ENCODE measurements at regions not wholly inside any gene's neighbourhood (a gene's known extent, or its start where the extent isn't known, plus 50 kb on each side); places are given as distances from the start of the nearest gene placed in this dataset.

DNA sequence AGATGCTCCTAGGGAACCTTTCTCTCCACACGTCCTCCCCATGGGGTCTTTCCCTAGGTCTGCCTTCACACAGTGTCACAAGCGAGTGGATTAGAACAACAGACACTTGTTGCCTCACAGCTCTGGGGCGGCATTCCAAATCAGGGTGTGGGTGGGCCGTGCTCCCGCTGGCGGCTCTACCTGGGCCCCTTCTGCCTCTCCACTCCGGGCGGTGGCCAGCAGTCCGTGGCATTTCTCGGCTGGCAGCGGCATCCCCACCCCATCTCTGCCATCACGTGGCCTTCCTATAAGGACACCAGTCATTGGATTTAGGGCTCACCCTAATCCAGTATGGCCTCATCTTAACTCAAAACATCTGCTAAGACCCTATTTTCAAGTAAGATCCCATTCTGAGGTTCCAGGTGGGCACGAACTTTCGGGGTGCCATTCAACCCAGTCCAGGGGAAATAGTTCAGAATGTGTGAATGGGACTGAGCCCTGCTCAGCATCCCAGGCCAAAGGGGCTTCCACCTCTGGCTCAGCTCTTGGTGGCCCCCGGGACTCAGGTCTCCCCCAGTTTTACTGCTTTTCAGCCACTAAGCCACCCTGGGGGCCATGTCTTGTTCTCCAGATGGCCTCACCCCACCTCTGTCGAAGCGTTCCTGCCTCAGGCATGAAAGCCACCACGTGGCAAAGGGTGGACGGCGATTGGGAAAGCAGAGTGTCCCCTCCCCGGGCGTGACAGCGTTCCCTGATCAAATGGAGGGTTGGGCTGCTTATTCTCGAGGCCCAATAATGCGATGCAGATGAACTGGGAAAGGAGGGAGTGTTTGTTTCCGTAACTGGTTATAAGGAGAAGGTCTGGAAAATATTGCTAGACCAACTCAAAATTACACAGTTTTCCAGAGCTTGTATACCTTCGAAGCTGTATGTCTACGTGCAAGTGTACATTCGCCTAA lies 350.0 kb downstream of the GLRX3 start:
- no peak for DNase-seq (ENCODE audit: low read depth)

DNA sequence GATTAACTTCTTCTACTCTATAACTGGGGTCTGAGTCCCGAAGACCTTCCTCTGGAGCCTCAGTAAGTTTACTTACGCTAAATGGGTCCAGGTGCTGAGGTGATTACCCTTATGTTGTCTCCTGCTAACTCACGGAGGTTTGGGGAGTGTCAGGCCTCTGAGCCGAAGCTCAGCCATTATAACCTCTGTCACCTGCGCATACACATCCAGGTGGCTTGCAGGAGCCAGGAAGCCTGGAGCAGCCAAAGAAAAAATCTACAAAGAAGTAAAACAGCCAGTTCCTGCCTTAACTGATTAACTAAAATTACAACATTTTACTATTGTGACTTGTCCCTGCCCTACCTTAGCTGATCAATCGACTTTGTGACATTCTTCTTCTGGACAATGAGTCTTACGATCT lies 350.7 kb downstream of the GLRX3 start:
- DNase-seq (ENCODE audit: low read depth), result no peak

DNA sequence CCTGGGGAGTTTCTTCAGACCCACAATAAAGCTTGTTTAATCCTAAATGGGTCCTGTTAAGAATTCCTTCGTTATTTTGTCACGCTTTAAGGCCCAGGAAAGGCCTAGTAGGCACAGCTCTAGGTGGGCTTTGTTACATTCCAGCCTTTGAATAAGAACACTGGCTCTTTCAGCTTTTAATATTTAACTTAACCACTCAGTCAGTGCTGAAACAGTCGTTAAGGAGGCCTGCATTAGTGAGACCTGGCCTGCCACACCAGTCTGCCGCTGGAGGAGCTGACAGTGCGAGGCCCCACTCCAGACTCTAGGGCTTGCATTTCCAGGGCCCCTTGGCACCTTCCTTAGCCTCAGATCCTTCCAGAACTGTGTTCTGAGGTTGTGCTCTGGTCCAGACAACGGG lies 351.4 kb downstream of the GLRX3 start:
- no peak for DNase-seq (ENCODE audit: low read depth)

DNA sequence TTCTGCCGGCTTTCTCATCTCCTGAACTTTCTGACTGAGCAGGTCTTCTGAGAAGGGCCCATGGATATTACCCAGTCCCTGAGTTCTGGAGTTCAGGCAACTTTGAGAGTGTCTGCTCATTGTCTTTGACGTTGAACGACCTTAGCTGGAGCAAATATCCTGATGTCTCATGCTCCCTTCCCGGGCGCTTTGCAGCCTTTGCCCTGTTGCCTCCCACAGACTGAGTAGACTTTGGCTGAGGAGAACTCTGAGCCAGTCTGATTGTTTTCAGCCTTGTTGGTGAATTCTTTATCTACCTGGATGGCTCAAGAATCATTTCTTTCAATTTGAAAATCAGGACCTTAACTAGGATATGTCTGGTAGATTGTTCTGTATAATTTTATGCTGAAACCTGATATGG lies 353.7 kb downstream of the GLRX3 start:
- DNase-seq (ENCODE audit: low read depth), result no peak

DNA sequence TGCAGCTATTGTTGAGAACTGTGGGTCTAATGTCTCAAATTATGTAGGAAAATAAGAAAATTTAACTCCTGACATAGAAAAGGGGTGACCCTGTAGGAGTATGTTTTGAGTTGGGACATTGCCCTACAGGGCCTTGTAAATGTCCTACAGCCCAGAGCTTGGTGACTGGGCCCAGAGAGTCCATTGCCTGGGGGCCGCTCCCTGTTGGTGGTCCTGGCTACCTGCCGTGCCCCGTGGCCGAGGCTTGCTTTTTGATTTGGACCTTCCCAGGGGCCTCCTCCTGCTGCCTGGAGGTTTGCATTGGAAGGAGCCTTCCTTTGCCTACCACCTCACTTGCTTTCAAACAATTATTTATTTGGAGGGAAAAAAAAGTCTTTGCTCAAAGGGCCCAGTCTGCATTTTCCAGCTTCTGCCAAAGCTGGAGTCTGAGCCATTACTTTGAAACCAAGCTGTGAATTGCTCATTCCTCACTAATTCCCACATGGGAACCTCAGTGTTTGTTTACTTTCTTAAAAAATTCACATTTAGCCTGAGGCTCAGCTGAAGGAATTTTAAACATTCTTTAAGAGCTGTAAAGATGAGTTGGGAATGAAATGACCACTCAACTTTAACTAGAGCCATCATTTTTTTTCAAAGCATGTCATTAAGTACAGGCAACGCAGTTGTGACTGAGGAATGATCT lies 355.0 kb downstream of the GLRX3 start:
- no peak for DNase-seq (ENCODE audit: low read depth)

DNA sequence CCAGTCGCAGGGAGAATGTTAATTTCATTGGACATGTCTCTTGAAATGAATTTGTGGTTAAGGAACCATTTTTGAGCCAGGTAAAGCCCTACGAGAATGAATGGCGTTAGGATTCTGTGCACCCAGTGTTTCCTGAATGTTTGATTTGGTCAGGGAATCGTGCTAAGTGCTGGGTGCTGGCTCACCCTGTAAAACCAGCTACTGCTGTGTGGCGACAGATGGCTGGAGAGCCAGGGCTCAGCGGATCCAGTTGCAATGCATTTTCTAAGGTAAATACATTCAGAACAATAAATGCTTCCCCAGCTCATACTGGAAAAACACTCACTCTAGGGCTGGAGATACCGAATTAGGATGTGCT lies 355.5 kb downstream of the GLRX3 start:
- no peak for DNase-seq (ENCODE audit: low read depth)

DNA sequence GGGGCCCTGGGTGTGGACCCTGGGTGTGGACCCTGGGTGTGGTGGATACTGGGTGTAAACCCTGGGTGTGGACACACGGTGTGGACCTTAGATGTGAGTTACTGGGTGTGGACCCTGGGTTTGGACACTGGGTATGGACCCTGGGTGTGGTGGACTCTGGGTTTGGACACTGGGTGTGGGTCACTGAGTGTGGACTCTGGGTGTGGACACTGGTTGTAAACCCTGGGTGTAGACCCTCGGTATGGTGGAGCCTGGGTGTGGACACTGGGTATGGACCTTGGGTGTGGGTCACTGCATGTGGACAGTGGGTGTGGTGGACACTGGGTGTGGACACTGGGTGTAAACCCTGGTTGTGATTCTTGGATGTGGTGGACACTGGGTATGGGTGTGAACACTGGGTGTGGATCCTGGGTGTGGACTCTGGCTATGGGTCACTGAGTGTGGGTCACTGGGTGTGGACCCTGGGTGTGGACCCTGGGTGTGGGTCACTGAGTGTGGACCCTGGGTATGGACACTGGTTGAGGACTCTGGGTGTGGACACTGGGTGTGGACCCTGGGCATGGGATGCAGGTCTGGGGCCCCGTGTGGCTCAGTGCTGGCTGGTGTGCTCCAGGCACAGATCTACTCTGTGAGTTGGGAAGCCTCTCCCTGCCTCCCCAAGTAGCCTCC lies 356.2 kb downstream of the GLRX3 start:
- DNase-seq (ENCODE audit: low read depth), result no peak

DNA sequence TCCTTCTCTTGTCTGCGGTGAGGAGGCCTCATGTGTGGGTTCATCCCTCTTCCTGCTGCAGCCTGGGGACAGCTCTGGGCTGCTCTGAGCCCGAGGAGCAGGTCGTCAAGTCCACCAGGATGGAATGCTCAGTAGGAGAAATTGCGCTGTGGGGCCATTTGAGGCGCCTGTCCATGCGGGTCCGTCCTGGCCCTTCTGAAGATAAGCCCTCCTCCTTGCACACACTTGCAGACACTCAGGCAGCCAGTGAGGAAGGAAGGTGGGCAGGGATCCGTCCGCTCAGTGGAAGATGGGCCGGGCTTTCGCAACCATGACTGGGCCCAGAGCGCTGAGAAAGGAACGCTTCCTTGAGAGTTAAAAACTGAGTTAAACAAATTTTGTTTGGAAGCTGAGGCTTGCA lies 356.8 kb downstream of the GLRX3 start:
- DNase-seq (ENCODE audit: low read depth), result no peak

DNA sequence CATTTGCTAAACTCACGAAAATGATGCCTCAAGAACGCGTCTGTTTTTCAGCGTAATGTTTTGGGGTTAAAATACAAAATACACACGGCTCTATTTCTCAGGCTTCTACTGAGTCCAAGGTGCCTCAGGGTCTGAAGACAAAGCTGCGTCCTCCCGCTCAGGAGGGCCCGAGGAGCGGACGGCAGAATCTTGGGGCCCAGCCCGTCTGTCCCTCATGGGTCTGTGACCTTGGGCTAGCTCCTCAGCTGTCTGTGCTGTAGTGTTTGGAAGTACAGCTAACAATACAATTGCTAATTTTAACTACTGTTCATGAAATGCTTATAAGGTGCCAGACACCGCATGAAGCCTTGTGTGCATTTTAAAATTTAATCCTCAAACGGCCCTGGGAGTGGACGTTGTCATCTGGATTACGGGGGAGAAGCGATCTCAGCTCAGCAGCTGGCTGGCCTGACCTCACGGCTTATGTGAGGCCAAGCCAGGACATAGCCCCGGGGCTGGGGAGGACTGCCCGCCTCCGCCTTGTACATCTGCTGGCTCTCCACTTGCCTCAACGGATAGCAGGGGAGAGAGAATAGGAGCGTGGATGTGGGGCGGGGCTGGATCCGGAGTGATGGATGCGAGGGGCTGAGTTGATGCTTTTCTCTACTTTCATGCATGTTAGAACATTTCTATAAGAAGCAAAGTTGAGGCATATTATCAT lies 357.4 kb downstream of the GLRX3 start:
- DNase-seq (ENCODE audit: low read depth), result no peak

DNA sequence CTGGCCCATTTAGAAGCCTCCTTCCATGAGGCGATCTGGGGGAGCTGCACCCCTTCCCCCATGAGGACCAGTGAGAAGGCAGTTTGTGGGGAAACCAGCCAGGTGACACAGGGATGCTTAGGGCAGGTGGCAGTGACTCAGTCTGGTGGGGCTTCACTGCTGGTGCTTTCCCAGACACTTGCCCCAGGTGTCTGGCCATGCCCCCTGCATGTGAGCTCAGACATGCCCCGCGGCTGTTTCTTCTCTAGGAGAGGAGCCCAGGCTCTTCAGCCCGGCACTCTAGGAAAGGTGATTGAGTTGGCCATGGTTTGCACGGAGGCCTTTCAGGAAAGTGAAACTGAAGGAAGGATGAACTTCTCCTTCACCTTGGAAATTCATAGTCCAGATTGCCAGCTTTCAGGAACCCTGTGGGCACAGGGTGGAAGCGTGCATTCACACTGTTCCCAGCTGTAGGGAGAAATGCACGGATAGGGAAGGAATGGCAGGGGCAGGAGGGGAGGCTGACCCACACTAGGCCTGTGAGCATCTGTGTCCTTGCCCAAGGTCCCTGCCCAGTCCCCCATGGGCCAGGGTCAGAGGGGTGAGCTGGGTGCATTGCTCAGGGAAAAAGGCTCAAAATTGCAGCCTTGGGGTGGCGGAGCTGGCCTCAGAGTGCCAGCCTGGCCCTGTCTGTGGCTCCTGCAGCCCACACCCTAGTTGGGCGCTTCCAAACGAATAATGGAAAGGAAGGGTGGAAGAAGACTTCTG lies 359.1 kb downstream of the GLRX3 start:
- no peak for DNase-seq (ENCODE audit: low read depth)

DNA sequence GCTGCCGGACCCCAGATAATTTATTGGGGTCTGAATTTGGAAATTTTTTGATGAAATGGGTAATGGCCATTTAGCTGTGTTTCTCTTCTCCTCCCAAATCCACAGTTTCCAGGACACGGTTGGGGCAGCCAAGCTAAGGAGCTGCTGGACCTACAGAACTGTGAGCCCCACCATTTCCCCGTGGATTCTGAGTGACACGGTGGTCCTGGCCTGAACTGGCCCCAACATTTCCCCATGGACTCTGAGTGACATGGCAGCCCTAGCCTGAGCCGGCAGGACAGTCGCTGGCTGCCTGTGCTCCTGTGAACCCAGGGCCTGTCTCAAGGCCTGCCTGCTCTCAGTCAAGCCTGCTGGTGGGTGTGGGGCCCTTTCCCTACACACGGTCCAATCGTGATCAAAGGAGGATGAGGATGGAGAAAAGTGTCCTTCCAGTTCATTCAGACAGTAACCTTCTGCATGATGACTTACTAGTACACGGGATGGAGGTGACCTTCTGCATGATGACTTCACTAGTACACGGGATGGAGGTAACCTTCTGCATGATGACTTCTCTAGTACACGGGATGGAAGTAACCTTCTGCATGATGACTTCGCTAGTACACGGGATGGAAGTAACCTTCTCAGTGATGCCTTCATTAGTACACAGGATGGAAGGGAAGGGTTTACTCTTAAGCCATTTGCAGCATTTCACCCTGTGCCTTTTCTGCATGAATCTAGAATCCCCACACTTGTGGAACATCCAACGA lies 359.9 kb downstream of the GLRX3 start:
- no peak for DNase-seq (ENCODE audit: low read depth)

DNA sequence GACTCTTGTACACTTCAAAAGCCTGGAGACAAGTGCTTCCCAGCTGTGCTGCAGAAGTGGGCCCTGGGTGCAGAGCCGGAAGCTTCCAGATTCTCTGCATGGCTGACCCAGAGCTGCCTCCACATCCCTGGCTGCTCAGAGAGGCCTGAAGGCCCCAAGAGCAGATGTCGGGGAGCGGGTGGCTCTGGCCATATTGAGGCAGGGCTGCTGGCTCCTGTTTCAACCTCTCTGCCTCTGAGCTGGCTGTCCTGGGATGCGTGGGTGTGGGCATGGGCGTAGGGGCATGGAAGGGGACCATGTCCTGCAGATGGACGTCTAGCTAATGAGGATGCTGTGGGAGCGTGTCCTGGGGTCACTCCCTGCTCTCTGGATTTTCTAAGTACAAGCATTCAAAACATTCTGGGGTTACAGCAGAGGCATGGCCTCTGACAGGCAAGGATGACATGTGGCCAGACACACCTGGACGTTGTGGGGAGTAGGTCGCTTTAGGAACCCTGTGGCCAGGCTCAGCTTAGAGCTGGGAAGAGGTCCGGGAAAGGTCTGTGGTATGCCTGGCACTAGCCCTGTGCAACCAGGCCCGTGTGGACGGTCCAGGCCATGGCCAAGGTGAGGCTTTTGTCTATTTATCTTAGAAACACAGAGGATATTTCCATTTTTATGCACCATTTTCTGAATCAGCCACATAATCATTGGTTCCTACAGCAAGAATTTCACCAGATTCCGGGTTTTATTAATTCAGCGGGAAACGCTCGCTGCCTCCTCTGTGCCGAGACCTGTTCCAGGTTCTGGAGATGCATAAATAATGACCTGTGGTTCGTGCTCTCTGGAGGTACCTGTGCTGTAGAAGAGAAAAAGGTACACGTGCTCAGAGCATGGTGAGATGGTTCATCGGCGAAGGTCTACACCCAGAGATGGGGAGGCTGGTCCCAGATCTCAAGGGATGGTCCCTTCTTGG lies 361.1 kb downstream of the GLRX3 start:
- DNase-seq (ENCODE audit: low read depth), result no peak

DNA sequence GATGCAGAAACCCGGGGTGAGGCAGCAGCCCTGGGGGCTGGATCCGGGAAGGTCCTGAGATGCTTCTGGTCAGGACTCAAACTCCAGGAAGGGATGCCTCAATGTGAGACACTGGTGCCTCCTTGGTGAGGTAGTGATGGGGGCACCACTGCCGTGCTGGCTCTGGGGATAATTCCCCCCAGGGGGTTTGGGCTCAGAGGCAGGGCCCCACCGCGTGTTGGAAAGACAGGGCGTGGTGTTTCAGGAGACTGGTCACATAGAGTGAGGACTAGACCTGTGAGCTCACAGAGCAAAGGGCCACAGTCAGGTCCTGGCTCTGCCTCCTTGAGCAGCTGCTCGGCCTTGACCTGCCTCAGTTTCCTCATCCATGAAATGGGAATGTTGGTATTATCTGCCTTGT lies 361.9 kb downstream of the GLRX3 start:
- no peak for DNase-seq (ENCODE audit: low read depth)

DNA sequence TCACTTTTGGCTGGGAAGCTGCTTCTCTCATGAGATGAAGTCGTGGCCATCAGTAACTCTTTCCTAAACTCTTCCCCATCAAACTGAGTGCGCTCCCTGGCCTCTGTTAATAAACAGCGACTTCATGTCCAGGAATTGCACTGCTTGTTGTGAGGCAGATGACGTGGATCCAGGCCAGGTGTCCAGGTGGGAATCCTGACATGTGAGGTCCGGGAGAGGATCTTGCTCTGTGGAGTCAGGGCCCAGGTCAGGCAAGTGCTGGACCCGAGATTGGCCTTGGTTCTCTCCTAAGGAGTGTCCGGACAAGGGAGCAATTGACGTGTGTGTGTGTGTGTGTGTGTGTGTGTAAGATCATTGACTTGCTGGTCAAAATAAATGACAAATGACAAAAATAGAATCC lies 362.7 kb downstream of the GLRX3 start:
- DNase-seq (ENCODE audit: low read depth), result no peak

DNA sequence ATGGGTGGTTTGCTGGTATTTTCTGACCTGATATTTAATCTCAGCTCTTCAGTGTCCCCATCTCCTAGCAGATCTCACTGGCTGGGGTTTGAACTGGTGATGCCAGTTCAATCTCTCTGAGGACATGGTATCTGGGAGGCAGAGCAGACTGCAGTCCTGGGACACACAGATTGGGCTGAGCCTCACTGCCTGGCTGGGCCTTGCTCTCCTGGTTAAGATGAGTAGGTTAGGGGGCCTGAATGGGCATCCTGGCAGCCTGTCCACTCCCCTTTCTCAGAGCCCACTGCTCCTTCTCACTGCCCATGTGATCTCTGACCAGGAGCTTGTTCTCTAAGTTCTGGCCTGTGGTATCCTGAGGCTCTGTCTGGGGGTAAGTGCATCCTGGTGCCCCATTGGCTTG lies 363.4 kb downstream of the GLRX3 start:
- DNase-seq (ENCODE audit: low read depth), result no peak

DNA sequence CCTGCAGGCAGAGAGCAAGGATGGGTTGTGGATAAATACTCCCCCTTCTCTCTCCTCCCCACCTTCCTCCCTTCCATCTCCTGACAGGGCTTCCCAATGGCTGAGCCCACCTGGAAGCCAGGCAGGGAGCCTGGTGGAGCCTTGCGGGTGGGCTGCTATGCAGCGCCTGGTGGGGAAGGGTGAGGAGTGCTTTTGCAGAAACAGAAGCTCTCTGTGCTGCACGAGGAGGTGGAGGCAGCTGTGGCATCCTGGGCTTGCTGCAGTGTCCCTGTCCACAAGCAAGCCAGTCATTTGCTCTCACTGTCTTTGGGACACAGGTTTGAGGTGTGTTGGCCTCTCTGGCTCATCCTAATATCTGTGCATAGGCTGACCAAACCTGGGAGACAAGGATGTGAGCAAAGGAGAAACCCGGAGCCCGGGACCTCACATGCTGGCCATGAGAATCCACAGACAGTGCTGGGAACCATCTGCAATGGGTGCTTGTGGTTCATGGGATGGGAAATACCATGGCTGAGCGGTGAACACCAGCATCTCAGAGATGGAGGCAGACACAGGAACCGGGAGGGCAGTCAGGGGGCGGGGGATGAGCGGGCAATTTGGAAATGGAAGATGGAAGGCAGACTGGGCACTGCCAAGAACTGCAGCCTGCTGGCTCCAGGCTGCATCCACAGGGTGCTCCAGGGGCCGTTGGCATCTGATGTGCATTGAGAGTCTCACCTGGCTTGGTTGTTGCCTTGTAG lies 364.2 kb downstream of the GLRX3 start:
- DNase-seq (ENCODE audit: low read depth), result no peak

DNA sequence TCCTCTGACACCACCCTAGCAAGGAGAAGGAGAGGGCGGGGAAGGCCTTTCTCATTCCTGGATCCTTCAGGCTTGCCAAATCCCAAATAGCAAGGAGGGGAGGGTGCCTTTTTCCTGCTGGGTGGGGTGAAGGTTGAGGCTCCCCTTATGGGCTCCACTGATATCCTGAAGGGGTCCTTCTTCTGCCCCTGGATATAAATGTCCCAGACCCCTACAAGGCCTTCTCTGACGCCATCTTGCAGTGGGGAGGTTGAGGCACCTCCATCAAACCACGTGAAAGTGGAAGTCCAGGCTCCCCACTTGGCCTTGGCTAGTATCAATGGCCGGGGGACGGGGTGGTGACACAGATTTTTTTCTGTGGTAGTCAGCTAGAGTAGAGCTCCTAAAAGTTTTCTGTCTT lies 371.3 kb downstream of the GLRX3 start:
- no peak for DNase-seq (ENCODE audit: low read depth)

DNA sequence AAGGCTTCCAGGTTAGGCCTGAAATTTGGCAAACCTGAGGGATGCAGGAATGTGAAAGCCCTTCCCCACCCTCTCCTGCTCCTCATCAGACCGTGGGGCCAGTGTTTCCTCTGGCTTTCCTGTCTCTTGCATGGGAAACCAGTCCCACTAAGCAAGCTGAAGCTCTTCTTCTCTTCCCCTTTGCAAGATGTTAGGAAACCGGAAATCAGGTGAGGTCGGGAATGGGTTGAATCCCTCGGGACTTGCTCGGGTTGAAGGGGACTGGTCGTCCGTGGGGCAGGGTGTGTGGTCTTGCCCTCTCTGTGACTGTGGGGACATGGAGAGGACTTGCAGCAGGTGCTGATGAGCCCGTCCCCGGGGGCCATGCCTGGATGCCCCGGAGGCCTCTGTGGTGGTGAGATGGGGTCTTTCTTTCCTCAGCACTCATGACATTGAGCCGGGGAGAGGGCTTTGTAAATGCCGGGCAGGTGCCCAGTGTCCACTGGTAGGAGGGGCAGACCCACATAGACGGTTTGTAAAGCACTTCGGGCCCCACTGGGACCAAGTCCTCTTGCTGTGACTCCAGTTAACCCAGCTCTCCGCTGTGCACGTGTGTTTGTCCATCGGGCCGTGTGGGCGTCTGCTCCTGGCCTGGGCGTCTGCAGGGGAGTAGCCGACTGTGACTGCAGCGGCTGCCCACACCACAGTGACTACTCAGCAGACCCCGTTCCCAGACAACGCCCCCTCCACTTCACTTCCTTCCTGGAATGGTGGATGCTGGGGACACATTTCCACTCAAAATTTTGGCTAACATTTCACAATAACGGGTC lies 373.9 kb downstream of the GLRX3 start:
- no peak for DNase-seq (ENCODE audit: low read depth)
